PC-3 (cell line): ENCODE measurements at regions not wholly inside any gene's neighbourhood (a gene's known extent, or its start where the extent isn't known, plus 50 kb on each side); places are given as distances from the start of the nearest gene placed in this dataset.

ENCODE experiments used
- CTCF ChIP-seq: fragments of 300-600 bp; sonication (generic); conservative IDR thresholded peaks from 2 replicates; pipeline ENCODE4 v1.5.1; 2017; ENCODE audit warnings: antibody characterized with exemption, low read depth, mild to moderate bottlenecking, low read length
- EZH2 ChIP-seq: fragments of 300-600 bp; sonication (generic); IDR thresholded peaks from one replicate; pipeline ENCODE4 v1.6.1; 2017; ENCODE audit warnings: antibody characterized with exemption, mild to moderate bottlenecking, low read length; ENCODE audit not compliant: unreplicated experiment
- EZH2phosphoT487 ChIP-seq: fragments of 300-600 bp; sonication (generic); IDR thresholded peaks from 2 replicates; pipeline ENCODE4 v1.6.1; 2018; ENCODE audit warnings: mild to moderate bottlenecking, antibody characterized with exemption, low read length, borderline replicate concordance

GRCh38 chr18:73626221-73626620, 521.4 kb downstream of the FBXO15 start:
- no peak for TF ChIP-seq CTCF
- TF ChIP-seq EZH2phosphoT487 = no peak
- no peak for TF ChIP-seq EZH2
